Tibial nerve (tissue), 3 donors: ENCODE measurements at regions not wholly inside any gene's neighbourhood (a gene's known extent, or its start where the extent isn't known, plus 50 kb on each side); places are given as distances from the start of the nearest gene placed in this dataset.

Experiments used
- POLR2A ChIP-seq, 2 donors: fragments of 450-650 bp; IDR thresholded peaks; one replicate each; pipeline ENCODE4 v1.6.1; 2017; ENCODE audit warnings: antibody characterized with exemption in 2 of 2, mild to moderate bottlenecking in 2 of 2, moderate library complexity in 2 of 2
- TF ChIP-seq, protein P1 (sequence below), 5 experiments: fragments of 200-600 bp in 3 of 5; fragments of 450-650 bp in 2 of 5; sonication (generic) in 3 of 5; IDR thresholded peaks; one replicate each; pipeline ENCODE4 v1.5.1; 2016 to 2019; ENCODE audit warnings: antibody characterized with exemption in 5 of 5, mild to moderate bottlenecking in 3 of 5, moderate library complexity in 2 of 5

DNA sequence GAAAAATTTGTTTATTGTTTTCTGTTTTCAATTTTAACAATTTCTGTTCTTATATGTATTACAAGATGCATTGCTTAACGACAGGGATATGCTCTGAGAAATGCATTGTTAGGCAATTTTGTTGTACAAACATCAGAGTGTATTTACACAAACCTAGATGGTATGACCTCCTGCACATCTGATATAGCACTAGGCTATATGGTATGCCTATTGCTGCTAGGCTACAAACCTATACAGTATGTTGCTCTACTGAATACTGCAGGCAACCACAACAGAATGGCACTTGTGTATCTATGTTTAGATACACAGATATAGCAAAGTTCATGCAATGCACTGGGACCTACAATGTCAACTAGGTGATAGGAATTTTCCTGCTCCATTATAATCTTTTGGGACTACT is 70.1 kb downstream of the SUCNR1 start:
- TF ChIP-seq, protein P1, sequence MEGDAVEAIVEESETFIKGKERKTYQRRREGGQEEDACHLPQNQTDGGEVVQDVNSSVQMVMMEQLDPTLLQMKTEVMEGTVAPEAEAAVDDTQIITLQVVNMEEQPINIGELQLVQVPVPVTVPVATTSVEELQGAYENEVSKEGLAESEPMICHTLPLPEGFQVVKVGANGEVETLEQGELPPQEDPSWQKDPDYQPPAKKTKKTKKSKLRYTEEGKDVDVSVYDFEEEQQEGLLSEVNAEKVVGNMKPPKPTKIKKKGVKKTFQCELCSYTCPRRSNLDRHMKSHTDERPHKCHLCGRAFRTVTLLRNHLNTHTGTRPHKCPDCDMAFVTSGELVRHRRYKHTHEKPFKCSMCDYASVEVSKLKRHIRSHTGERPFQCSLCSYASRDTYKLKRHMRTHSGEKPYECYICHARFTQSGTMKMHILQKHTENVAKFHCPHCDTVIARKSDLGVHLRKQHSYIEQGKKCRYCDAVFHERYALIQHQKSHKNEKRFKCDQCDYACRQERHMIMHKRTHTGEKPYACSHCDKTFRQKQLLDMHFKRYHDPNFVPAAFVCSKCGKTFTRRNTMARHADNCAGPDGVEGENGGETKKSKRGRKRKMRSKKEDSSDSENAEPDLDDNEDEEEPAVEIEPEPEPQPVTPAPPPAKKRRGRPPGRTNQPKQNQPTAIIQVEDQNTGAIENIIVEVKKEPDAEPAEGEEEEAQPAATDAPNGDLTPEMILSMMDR (IDR thresholded peaks at IDR 0.05): no peak
- TF ChIP-seq POLR2A (IDR thresholded peaks at IDR 0.05): no peak
